H1 (cell line): ENCODE measurements at regions not wholly inside any gene's neighbourhood (a gene's known extent, or its start where the extent isn't known, plus 50 kb on each side); places are given as distances from the start of the nearest gene placed in this dataset.

ENCODE experiments used
- CBX5 ChIP-seq: fragments of 300-800, 300-1000 bp; sonication (generic); IDR thresholded peaks from 2 replicates; pipeline ENCODE4 v1.7.1; 2016; ENCODE audit warnings: antibody characterized with exemption, low read length, low read depth
- CEBPB ChIP-seq: IDR thresholded peaks from 2 replicates; pipeline ENCODE4 v1.6.1; 2012; ENCODE audit warnings: low read depth, low read length
- HDAC6 ChIP-seq: IDR thresholded peaks from one replicate; pipeline ENCODE4 v1.7.1; 2012; ENCODE audit warnings: low read depth, mild to moderate bottlenecking, inconsistent platforms, low read length, moderate library complexity
- KDM5A ChIP-seq: fragments of 200-600 bp; IDR thresholded peaks from 2 replicates; pipeline ENCODE4 v1.7.1; 2012; ENCODE audit warnings: mild to moderate bottlenecking, low read length, inconsistent platforms, mixed read lengths
- RNF2 ChIP-seq: fragments of 200-900, 300-1000 bp; sonication (generic); IDR thresholded peaks from 2 replicates; pipeline ENCODE4 v1.7.1; 2016; ENCODE audit warnings: borderline replicate concordance, low read depth, mild to moderate bottlenecking, antibody characterized with exemption, low read length; ENCODE audit not compliant: poor library complexity, severe bottlenecking; ENCODE audit errors: missing control alignments
- SP1 ChIP-seq: IDR thresholded peaks from 2 replicates; pipeline ENCODE4 v1.6.1; 2011; ENCODE audit warnings: low read depth, low read length
- SUZ12 ChIP-seq: fragments of 200-600 bp; sonication (generic); IDR thresholded peaks from 2 replicates; pipeline ENCODE4 v1.6.1; 2012; ENCODE audit warnings: mild to moderate bottlenecking, inconsistent platforms, low read length, moderate library complexity, mixed read lengths
- ZNF274 ChIP-seq: IDR thresholded peaks from 2 replicates; pipeline ENCODE4 v1.7.0; 2012; ENCODE audit warnings: low read length, borderline replicate concordance; ENCODE audit errors: extremely low read depth
- TF ChIP-seq, protein P1 (sequence below): fragments of 300-600 bp; sonication (generic); IDR thresholded peaks from 2 replicates; pipeline ENCODE4 v1.7.1; 2012; ENCODE audit warnings: low read length, moderate library complexity, mild to moderate bottlenecking, inconsistent platforms; ENCODE audit not compliant: insufficient replicate concordance
- TF ChIP-seq, protein P2 (sequence below): IDR thresholded peaks from 2 replicates; pipeline ENCODE4 v1.6.1; 2011; ENCODE audit warnings: low read length, improper control_type of control experiment
- TF ChIP-seq, protein P3 (sequence below): IDR thresholded peaks from 2 replicates; pipeline ENCODE4 v1.6.1; 2011; ENCODE audit warnings: low read depth, mild to moderate bottlenecking, low read length; ENCODE audit not compliant: insufficient read depth

GRCh38 chr13:24624363-24624762 lies 55.8 kb upstream of the ATP12A start (continued):
- TF ChIP-seq, protein P1, sequence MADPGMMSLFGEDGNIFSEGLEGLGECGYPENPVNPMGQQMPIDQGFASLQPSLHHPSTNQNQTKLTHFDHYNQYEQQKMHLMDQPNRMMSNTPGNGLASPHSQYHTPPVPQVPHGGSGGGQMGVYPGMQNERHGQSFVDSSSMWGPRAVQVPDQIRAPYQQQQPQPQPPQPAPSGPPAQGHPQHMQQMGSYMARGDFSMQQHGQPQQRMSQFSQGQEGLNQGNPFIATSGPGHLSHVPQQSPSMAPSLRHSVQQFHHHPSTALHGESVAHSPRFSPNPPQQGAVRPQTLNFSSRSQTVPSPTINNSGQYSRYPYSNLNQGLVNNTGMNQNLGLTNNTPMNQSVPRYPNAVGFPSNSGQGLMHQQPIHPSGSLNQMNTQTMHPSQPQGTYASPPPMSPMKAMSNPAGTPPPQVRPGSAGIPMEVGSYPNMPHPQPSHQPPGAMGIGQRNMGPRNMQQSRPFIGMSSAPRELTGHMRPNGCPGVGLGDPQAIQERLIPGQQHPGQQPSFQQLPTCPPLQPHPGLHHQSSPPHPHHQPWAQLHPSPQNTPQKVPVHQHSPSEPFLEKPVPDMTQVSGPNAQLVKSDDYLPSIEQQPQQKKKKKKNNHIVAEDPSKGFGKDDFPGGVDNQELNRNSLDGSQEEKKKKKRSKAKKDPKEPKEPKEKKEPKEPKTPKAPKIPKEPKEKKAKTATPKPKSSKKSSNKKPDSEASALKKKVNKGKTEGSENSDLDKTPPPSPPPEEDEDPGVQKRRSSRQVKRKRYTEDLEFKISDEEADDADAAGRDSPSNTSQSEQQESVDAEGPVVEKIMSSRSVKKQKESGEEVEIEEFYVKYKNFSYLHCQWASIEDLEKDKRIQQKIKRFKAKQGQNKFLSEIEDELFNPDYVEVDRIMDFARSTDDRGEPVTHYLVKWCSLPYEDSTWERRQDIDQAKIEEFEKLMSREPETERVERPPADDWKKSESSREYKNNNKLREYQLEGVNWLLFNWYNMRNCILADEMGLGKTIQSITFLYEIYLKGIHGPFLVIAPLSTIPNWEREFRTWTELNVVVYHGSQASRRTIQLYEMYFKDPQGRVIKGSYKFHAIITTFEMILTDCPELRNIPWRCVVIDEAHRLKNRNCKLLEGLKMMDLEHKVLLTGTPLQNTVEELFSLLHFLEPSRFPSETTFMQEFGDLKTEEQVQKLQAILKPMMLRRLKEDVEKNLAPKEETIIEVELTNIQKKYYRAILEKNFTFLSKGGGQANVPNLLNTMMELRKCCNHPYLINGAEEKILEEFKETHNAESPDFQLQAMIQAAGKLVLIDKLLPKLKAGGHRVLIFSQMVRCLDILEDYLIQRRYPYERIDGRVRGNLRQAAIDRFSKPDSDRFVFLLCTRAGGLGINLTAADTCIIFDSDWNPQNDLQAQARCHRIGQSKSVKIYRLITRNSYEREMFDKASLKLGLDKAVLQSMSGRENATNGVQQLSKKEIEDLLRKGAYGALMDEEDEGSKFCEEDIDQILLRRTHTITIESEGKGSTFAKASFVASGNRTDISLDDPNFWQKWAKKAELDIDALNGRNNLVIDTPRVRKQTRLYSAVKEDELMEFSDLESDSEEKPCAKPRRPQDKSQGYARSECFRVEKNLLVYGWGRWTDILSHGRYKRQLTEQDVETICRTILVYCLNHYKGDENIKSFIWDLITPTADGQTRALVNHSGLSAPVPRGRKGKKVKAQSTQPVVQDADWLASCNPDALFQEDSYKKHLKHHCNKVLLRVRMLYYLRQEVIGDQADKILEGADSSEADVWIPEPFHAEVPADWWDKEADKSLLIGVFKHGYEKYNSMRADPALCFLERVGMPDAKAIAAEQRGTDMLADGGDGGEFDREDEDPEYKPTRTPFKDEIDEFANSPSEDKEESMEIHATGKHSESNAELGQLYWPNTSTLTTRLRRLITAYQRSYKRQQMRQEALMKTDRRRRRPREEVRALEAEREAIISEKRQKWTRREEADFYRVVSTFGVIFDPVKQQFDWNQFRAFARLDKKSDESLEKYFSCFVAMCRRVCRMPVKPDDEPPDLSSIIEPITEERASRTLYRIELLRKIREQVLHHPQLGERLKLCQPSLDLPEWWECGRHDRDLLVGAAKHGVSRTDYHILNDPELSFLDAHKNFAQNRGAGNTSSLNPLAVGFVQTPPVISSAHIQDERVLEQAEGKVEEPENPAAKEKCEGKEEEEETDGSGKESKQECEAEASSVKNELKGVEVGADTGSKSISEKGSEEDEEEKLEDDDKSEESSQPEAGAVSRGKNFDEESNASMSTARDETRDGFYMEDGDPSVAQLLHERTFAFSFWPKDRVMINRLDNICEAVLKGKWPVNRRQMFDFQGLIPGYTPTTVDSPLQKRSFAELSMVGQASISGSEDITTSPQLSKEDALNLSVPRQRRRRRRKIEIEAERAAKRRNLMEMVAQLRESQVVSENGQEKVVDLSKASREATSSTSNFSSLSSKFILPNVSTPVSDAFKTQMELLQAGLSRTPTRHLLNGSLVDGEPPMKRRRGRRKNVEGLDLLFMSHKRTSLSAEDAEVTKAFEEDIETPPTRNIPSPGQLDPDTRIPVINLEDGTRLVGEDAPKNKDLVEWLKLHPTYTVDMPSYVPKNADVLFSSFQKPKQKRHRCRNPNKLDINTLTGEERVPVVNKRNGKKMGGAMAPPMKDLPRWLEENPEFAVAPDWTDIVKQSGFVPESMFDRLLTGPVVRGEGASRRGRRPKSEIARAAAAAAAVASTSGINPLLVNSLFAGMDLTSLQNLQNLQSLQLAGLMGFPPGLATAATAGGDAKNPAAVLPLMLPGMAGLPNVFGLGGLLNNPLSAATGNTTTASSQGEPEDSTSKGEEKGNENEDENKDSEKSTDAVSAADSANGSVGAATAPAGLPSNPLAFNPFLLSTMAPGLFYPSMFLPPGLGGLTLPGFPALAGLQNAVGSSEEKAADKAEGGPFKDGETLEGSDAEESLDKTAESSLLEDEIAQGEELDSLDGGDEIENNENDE = no peak
- TF ChIP-seq, protein P2, sequence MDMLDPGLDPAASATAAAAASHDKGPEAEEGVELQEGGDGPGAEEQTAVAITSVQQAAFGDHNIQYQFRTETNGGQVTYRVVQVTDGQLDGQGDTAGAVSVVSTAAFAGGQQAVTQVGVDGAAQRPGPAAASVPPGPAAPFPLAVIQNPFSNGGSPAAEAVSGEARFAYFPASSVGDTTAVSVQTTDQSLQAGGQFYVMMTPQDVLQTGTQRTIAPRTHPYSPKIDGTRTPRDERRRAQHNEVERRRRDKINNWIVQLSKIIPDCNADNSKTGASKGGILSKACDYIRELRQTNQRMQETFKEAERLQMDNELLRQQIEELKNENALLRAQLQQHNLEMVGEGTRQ = no peak
- TF ChIP-seq SUZ12 = no peak
- no peak for TF ChIP-seq ZNF274
- no peak for TF ChIP-seq KDM5A
- no peak for TF ChIP-seq CEBPB
- no peak for TF ChIP-seq HDAC6
- TF ChIP-seq CBX5 = no peak
- no peak for TF ChIP-seq RNF2
- TF ChIP-seq, protein P3, sequence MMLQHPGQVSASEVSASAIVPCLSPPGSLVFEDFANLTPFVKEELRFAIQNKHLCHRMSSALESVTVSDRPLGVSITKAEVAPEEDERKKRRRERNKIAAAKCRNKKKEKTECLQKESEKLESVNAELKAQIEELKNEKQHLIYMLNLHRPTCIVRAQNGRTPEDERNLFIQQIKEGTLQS = no peak
- no peak for TF ChIP-seq SP1
